GM23248 (cell line): ENCODE measurements at regions not wholly inside any gene's neighbourhood (a gene's known extent, or its start where the extent isn't known, plus 50 kb on each side); places are given as distances from the start of the nearest gene placed in this dataset.

Experiments
- EZH2 ChIP-seq: fragments of 200-600 bp; sonication (generic); IDR thresholded peaks from 2 replicates; pipeline ENCODE4 v1.6.1; 2018; ENCODE audit warnings: antibody characterized with exemption, mild to moderate bottlenecking; ENCODE audit not compliant: insufficient read depth, poor library complexity, severe bottlenecking
- EZH2phosphoT487 ChIP-seq: fragments of 200-600 bp; sonication (generic); IDR thresholded peaks from 2 replicates; pipeline ENCODE4 v1.6.1; 2018; ENCODE audit warnings: antibody characterized with exemption, moderate library complexity, mild to moderate bottlenecking, low read depth; ENCODE audit not compliant: insufficient read depth

DNA sequence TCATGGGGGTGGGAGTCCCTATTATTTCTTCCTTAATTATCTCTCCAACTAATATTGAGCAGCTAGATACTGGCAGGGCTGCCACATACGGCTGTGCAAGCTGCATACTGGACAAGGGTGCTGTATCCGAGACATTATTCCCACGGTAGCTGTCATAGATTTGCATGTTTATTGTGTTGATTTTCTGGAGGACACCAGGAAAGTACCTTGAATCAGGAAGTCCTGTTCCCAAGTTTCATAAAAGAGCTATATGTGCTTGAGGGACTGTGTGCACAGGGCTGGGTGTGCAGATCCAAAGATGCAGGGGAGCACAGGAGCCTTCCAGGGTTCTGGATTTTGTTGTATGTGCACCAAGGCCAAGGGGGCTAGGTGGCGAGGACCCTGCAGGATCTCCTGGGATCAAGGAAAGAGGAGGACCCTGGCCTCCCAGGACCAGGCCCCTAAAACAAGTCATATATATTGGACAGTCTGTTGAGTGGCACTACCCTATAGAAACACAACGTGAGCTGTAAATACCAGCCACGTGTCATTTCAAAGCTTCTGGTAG lies 119.2 kb upstream of the ALDH1A3 start:
- TF ChIP-seq EZH2phosphoT487 (no peak), EZH2 (no peak)
